ENCODE measurements at regions not wholly inside any gene's neighbourhood (a gene's known extent, or its start where the extent isn't known, plus 50 kb on each side); places are given as distances from the start of the nearest gene placed in this dataset.

GRCh38 chr10:62939698-62940097 lies 123.5 kb upstream of the EGR2 start:
- TF ChIP-seq CTCF (conservative IDR thresholded peaks at IDR 0.05): no peak
- no peak for TF ChIP-seq ZFX (IDR thresholded peaks at IDR 0.05)

All from C4-2B (cell line).